SIG-M5 treated with dmso at 0.1 percent for 504 hours (cell line): ENCODE measurements at regions not wholly inside any gene's neighbourhood (a gene's known extent, or its start where the extent isn't known, plus 50 kb on each side); places are given as distances from the start of the nearest gene placed in this dataset.

Experiments
- DNase-seq: peaks from one replicate; lab custom pipeline; 2025; ENCODE audit not compliant: unreplicated experiment; lab: John Stamatoyannopoulos, UW

DNA sequence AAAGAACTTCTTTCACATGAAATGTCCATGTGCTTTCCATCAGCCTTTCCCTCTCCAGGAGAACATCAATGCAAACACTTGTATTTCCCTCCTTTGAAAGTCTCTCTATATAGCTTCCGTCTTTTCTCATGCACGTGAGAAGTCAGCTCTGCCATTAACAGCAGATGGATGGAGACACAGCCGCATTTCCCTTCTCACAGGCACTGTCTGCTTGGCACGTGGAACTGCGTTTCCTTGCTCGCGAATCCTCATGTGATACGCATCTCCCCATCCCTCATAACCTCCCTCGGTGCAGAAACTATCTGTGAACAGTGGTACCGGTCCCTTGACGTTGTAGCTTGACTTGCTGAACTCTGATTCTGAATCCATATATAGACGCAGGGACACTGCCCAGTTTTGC lies 717.0 kb upstream of the RBFOX1 start:
- no peak for DNase-seq

DNA sequence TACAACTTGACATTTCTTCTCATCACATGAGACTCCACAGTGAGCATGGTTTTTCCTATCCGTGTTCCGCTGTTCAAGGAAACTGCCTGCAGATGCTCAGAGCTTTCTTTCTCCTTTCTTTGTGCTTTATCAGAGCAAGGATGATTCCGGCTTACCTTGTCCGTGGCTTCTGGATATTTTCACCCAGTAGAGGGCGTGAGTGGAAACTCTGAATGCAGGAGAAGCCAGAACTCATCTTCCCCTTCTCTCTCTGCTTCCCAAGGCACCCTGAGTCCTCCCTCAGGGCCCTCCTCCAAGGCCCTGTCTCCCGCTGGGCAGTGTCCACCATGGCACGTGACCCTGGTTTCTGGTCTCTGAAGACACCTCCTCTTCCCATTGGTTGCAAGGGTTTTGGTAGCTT lies 721.1 kb upstream of the RBFOX1 start:
- DNase-seq = no peak

DNA sequence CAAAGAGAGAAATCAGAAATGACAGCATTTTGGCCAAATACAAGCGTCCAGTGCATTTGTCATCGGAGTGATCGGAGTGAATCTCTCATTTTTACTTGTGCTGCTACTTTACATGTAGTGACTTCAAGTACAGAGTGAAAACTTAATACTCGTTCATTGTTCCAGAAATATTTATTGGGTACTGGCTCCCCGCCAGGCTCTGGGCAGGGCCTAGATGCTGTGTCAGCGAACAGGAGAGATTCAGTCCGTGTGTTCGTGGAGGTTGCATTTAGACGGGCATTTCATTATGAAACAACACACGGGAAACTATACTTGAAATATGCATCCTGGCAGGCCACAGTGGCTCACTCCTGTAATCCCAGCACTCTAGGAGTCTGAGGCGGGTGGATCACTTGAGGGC lies 727.2 kb upstream of the RBFOX1 start:
- DNase-seq = no peak

DNA sequence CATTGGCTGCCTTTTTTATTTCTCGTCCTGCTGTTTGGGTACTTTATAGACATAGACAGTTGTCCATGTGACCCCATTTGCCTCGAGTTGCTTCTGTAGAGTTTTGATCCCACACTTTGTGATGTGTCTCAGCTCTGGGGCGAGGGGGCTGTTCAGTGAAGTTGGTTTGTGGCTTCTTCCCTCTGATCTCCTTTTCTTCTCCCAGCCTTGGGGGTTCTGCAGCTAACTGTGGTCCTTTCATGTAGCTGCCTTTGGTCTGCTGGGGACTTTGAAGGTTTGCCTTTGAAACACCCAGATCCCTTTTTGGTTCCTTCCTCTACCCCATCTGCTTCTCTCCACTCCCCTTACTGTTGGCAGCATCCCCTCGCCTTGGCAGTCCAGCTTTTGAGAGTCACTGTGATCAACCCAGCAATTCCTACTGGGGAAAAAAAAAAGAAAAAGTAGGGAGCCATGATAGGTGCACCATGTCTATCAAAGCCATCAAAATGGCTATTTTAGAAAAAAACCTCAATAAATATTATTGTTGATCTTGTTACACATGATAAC lies 728.8 kb upstream of the RBFOX1 start:
- DNase-seq = no peak

DNA sequence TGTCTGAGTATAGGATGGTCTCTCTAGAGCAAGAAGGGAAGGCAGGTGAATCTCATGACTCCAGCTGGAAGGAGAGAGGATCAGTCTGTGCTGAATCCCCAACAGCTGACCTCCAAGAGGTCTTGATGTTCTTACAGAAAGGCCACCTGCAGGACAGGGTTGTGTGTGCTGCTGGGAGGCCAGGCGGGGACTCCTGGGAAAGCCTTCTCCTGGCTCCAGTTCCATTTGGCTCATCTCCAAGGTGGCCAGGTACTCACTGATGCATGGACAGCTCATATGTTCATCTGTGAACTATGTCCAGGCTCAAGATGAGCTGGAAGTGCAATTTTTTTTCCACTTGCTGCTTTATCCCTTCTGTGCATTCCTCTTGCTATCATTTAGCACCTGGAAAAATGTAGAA lies 730.2 kb upstream of the RBFOX1 start:
- no peak for DNase-seq

DNA sequence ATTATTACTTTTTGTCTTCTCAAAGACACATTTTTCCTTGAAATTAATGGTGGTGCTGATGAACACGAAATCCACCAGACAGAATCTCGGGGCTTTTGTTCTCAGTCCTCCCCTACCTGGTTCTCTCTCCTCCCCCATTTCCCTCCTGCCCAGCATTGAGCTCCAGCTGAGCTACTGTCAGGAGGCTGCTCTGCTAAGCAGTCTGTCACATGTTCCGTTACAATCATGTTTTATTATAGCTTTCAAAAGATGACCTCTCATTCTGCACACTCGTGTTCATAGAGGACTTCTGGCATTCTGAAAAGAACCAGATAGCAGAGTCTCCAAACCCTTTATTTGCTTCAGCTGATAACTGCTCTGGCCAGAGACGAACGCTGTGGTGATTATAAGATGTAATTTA lies 732.5 kb upstream of the RBFOX1 start:
- DNase-seq = no peak

DNA sequence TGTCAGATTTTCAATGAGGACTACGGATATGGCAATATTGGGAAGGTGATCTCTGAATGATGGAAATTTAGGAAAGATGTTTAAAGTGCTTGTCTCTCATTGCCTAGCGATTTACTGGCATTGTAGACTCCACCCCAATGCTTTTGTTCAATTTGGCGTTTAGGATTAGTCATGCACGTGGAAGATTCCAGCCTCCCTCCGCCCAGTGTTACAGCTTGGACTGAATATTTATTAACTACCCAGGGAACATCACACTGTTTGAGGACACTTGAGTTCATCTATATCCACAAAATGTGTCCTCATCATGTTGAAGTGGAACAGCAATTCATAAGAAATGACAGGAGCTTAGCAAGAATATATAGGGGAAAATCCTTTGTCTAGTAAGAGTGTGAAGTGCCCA lies 738.8 kb upstream of the RBFOX1 start:
- DNase-seq = no peak

DNA sequence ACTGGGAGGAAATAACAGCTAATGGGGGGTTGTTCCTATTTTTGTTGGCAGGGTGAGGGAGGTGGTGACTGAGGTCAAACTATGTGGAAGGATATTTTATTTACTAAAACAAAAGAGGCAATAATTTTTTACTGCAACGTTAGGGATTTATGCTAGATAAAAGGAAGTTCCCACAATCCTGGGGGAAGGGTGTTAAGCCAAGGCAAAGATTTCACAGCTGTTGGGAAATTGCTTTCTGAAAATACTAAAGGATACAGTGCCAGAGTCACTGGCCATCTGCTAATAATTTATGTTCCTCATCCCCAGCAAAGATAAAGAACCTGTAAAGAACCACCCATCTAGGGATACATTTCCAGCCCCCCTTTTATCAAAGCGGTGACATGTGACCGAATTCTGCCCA lies 756.0 kb upstream of the RBFOX1 start:
- DNase-seq = no peak

DNA sequence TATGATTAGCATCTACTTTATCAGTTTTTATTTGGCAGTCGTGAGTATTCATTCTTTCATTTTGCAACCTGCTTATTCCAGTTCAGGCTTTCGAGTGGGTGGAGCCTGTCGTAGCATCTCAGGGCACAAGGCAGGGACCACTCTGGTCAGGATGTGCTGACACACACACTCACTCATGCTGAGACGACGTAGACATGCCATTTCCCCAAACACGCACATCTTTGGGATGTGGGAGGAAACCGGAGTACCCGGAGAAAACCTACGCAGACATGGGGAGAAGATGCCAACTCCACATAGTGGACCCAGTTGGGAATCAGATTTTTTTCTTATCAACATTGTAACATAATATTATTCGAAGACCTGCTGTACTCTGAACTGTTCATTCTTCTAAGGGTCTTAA lies 756.5 kb upstream of the RBFOX1 start:
- DNase-seq = no peak

DNA sequence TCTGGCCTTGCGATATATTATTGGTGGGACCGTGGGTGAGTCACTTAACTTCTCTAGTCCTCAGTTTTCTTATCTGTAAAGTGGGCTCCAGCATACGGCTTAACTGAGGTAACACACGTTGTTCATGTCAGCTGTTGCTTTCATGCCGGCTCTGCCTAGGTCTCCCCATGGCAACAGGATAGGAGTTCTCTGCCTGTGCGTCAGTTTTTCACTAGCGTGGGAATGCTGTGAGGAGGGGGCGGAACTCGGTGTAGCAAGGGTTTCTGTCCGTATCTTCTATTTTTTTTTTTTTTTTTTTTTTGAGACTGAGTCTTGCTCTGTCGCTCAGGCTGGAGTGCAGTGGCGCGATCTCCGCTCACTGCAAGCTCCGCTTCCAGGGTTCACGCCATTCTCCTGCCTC lies 758.5 kb upstream of the RBFOX1 start:
- no peak for DNase-seq

DNA sequence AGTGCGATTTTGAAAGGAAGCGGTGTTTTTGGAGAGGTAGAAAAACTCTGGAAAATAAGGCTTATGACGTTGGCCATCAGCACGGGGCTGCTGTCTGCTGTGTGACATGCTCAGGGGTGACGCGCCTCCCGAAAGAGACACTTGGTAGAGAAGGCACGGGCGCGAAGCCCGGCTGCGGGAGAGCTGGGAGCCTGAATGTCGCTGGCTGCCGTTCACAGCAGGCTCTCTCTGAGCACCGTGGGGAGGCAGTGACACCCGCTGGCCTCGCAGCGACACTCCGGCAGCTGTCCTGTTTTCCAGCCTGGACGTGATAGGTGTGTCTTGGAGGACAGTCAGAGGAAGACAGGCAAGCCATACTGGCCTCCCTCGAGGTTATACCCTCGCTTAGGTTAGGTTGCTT lies 759.1 kb upstream of the RBFOX1 start:
- no peak for DNase-seq

DNA sequence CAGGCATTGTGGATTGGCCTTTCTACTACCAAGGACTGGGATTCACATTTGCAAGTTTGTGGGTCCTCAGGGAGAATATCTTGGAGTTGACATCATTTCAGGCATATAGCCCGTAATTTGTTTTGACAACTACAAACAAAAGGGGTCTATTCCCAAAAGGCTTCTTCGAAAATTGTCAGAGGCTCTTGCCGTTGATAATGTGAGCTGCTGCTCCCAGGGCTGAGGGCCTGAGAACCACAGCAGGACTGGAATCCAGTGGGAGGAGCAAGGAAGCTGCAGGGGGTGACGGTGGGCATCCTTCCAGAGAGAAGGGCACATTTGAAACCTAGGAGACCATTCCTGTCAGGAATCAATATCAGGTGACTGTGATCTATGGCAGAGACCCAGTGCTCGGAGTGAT lies 761.6 kb upstream of the RBFOX1 start:
- no peak for DNase-seq

DNA sequence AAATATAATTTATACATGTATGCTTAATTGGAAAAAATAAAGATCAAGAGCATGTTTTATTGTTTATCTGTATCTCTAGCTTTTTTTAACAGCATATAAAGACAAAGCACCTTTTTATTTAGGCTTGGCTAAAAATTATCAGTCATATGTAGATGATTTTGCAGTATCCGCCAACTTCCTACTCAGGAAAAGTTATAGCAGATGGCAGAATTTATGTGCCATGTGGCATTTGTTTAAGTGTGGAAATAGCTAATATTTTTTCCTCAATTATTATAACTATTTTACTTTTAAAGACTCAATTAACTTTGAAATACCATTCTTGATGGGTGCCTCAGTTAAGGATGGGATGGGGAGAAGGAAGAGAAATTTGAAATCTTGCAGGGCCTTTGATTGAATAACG lies 762.1 kb upstream of the RBFOX1 start:
- no peak for DNase-seq

DNA sequence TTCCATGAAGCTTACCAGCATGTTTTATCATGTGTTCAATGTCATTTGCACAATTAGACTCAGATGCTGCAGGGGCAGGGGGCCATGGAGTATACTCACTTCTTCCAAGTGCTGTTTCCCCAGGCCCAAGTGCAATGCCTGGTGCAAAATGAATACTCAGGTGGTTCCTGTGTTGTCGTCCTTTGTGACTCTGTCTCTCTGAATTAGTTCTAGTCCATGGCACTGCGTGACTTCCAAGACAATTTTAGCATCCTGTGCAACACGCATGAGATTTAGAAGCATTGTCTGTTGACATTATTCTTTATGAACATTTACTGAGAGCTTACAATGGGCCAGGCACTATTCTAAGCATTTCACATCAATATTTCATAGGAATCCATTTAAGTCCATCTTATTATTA lies 769.7 kb upstream of the RBFOX1 start:
- no peak for DNase-seq

DNA sequence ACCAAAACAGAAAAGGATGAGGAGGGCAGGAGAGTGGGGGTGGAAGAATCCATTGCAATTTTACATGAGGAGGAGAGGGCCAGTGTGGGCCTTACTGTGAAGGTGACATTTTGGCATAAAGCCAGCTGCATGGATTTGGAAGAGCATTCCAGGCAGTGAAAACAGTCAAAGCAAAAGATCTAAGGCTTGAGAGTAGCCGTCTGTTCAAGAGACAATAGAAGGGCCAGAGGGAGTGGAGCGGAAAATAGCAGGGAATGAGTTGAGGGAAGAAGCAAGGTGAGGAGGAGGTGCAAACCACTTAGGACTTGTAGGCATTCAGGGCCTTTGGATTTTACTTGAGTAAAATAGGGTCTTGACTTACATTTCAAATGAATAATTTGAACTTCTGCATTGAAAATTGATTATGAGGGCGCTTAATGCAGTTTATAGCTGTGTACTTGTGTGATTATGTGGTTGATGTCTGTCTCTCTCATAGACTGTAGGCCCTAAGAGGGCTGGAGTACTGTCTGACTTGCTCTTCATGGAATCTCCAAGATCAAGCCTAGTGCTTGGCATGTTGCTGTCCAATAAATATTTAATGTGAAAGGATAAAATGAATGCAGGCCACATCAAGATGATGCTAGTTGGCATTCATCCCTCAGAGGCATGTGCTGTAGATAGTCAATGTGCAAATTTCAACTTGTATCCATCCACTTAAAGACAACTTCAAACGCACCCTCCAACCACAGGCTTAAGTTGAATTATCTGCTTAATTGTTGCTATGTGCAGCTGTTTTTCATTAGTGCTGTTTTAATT lies 772.1 kb upstream of the RBFOX1 start:
- DNase-seq = no peak

DNA sequence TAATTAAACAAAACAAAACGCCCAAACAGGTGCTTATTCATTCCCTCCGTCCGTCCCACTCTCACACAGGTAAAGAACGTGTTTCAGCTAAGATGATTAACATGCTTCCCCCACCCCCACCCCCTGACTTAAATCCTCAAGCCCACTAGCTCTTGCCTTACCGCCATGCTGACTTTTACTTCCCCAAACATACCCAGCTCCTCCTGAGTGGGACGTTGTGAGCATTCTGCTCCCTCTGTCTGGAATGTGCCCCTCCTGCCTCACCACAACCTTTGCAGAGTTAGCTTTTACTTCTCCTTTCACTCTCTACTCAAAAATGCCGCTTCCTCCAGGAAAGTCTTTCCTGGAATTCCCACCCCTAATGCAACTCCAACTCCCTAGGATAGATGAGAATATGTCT lies 774.0 kb upstream of the RBFOX1 start:
- DNase-seq = no peak

DNA sequence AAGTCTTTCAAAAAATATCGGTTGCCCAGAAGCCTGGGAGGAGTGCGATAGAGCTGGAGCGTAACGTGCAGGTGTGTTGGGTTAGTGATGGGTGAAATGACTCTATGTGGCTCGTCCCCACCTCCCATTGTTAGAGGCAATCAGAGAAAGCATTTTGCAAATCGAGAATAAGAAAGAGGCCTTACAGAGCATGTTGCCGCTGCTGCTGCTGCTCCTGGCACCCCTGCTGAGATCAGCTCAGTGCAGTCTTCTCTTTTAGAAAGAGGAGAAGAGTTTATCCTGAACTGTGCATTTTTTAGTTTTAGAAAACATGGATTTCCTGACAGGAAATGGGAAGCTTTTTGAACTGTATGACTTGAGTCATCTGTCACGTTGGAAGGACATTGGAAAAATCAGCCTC lies 774.5 kb upstream of the RBFOX1 start:
- DNase-seq = no peak

DNA sequence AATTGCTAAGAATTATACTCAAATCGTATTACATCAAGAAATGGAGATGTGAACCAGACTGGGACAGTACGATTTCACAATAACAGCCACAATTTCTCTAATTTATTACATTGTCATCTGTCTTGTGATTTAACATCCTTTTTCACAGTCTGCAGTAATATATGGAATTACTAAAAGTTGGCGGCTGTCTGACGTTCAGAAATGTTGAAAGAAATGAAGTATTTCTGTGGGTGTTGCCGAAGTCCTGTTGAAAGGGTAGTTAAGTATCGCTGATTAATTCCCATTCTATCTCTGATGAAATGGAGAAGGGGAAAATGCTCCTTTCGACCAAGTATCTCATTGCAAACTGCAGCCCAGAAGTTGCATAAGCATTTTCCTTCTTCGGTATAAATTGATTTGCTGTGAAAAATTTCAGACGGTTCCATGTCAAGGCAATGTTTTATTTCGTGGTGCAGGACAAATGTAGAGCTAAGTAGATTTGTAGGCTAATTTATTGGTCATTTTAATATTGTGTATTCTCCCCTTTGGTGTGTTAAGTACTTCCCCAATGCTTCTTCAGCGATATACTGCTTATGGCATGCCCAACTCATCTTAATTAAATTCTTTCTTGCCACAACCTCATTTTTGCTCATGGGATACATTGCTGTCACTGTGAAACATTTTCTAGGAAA lies 775.2 kb upstream of the RBFOX1 start:
- no peak for DNase-seq

DNA sequence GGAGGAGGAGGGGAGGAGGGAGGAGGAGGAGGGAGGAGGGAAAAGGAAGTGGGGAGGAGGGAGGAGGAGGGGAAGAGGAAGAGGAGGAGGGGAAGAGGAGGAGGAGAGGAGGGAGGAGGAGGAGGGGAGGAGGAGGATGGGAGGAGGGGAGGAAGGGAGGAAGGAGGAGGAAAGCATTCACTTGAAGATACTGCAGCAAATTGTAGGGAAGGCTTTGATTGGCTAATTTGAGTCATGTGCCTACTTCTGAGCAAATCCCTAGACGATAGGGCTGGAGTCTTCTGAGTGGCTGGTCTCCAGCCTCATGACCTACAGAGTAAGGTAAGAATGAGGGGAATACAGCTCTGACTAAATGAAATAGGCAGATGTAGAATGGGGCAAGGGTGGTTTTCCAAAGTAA lies 783.2 kb upstream of the RBFOX1 start:
- DNase-seq = no peak

DNA sequence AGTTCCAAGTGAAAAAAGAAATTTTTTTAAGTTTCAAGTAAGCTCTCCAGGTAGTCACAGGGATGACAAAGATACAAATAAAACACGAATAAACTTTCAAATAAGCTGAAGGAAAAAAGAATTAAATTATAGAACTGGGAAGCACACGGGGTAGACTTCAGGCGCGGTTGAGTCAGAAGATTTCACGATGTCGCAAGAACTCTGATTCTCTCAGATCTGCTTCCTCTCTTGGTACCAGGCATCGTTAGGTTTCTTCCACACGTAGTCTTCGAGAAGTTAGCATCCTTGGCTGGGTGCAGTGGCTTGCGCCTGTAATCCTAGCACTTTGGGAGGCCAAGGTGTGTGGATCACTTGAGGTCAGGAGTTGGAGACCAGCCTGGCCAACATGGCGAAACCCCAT lies 784.1 kb upstream of the RBFOX1 start:
- no peak for DNase-seq

DNA sequence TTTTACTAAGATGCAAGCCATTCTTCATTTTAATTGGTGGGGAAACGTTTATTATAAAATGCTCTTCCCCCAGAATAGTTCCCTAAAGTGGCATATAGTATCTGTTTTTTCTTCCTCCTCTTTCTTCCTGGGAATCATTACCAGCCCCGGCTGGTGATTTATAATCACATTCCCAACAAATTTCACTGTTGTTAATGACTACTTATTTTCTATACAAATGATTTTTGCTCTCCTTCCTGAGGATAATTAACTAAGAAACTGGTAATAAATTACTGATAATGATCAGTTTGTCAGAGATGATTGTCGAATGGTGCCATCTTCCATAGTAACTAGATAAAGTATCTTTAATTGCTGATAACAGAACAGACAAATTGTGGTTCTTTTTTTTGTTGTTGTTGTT lies 785.5 kb upstream of the RBFOX1 start:
- no peak for DNase-seq

DNA sequence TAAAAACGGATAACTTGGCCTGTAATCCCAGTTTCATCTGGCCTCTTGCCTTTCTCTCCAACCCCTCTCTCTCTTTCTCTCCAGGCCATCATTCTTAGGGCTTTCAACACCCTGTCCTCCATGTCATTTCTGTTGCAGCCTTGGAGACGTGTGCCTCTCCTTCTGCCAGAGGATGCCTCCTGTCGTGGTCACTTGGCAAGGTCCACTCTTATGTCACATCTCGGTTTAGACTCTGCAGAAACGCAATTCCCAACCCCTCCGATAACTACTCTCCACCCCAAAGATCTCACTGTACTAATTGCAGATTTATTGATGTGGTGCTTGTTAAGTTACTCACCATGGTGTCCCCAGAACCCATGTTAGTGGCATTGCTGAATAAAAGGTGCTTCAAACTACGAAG lies 787.3 kb upstream of the RBFOX1 start:
- no peak for DNase-seq

DNA sequence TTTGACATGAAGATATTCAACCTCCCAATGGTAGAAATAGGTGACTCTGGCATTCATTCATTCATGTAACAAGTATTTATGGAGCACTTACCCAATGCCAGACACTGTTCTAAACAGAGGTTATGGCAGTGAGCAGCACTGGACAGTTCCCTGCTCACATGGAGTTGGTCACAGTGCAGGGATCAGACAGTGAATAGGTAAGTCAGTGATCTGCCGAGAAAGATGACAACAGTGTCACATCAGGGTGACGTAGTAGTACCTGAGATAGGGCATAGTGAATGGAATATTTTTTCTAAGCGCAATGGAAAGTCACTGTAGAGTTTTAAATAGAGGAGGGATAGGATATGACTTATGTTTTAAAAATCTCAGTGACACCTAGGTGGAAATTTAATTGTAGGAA lies 791.4 kb upstream of the RBFOX1 start:
- DNase-seq = no peak
